ENCODE measurements at regions not wholly inside any gene's neighbourhood (a gene's known extent, or its start where the extent isn't known, plus 50 kb on each side); places are given as distances from the start of the nearest gene placed in this dataset.
"Not testable (repeated sequence)": the region's sequence is repeated elsewhere in the genome, so short reads cannot be mapped to it uniquely, and the experiment has no call there.

DNA sequence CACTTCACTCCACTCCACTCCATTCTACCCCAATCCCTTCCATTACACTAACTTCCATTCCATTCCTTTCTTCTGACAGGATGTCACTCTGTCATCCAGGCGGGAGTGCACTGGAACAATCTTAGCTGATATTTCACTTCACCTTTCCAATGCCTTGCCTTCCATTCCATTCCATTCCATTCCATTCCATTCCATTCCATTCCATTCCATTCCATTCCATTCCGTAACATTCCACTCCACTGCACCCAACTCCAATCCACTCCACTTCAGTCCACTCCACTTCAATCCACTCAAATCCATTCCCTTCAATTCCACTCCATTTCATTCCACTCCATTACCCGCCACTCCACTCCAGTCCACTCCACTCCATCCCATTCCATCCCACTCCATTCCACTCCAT is 1099.4 kb downstream of the TSPY10 start:
- peak; percentile 73 for DNase-seq

DNA sequence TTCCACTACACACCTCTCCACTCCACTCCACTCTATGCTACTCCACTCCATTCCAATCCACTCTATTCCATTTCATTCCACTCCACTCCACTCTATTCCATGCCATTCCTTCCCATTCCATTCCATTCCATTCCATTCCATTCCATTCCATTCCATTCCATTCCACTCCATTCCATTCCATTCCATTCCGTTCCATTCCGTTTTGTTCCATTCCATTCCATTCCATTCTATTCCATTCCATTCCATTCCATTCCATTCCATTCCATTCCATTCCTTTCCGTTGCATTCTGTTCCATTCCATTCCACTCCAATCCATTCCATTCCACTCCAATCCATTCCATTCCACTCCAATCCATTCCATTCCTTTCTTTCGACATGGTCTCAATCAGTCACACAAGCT is 1121.1 kb downstream of the TSPY10 start:
- DNase-seq: not testable (repeated sequence)

- DNase-seq: not testable (repeated sequence)
Measured at GRCh38 chrY:10657120-10657519, 1129.4 kb downstream of the TSPY10 start.

- no peak for DNase-seq
Measured at GRCh38 chrY:10666785-10667184, 1139.1 kb downstream of the TSPY10 start.

DNA sequence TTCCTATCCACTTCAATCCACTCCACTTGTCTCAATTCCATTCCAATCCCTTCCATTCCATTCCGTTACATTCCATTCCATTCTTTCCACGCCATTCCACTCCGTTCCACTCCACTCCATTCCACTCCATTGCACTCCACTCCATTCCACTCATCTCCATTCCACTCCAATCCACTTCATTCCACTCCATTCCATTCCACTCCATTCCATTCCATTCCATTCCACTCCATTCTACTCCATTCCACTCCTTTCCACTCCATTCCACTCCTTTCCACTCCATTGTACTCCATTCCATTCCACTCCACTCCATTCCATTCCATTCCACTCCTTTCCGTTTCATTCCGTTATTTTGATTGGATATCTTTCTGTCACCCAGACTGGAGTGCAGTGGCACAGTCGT is 1158.7 kb downstream of the TSPY10 start:
- no peak for DNase-seq
